Head of caudate nucleus (tissue), 42 donors: ENCODE measurements at regions not wholly inside any gene's neighbourhood (a gene's known extent, or its start where the extent isn't known, plus 50 kb on each side); places are given as distances from the start of the nearest gene placed in this dataset.
"Not testable (repeated sequence)": the region's sequence is repeated elsewhere in the genome, so short reads cannot be mapped to it uniquely, and the experiment has no call there.

Experiments
- DNase-seq, 42 donors: peaks; one replicate each; pipeline versions ENCODE4 v3.0.0 to v3.0.0-alpha.2; 2020 to 2021; ENCODE audit warnings: mixed read lengths in 7 of 42
- intact Hi-C: fragments of 100-400 bp; cut with DNase I; formaldehyde crosslinking; loops from one replicate; pipeline ENCODE4 v1.15.0; 2022

GRCh38 chr9:63912451-63912850, 1372.6 kb downstream of the FOXD4L5 start:
- DNase-seq, intact Hi-C loops: not testable (repeated sequence)

- DNase-seq, intact Hi-C loops: not testable (repeated sequence)
Measured at GRCh38 chr9:63909076-63909475, 1375.9 kb downstream of the FOXD4L5 start.

DNA sequence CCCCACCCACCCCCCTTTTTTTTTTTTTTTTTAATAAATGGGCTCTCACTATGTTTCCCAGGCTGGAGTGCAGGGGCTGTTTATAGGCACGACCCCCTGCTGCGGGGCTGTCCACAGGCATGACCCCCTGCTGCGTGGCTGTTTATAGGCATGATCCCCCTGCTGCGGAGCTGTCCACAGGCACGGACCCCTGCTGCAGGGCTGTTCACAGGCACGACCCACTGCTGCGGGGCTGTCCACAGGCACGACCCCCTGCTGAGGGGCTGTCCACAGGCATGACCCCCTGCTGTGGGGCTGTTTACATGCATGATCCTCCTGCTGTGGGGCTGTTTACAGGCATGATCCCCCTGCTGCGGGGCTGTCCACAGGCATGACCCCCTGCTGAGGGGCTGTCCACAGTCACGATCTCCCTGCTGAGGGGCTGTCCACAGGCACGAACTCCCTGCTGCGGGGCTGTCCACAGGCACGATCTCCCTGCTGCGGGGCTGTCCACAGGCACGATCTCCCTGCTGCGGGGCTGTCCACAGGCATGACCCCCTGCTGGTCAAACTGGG, 1385.3 kb downstream of the FOXD4L5 start:
- DNase-seq, intact Hi-C loops: not testable (repeated sequence)

- DNase-seq, intact Hi-C loops: not testable (repeated sequence)
Measured at GRCh38 chr9:63881386-63881785, 1403.6 kb downstream of the FOXD4L5 start.

DNA sequence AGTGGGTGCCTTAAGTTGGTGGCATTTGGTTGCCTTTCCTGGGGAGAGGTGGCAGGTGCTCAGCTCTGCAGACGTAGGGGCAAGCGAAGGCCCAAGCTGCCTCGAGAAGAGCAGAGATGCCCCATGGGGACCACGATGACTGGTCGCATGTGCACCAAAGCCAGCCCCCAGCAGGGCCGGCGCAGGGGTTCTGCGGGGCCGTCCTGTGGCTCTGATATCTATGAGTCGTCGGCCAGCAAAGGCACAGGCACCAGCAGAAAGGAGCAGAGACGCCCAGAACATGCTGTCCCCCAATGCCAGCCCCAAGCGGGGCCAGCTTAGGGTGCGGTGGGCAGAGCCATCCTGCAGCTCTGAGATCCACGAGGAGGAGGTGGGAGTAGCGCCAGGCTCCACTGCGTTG, 1408.6 kb downstream of the FOXD4L5 start:
- DNase-seq, intact Hi-C loops: not testable (repeated sequence)

GRCh38 chr9:63859475-63860215, 1425.4 kb downstream of the FOXD4L5 start:
- intact Hi-C loops = no loop called here
- DNase-seq = peak in 8 of 42 donors; percentile 11 to 40 (median 16)

- DNase-seq = peak in 1 of 42 donors; percentile 14
- intact Hi-C loops = not testable (repeated sequence)
Measured at GRCh38 chr9:63859090-63859474, 1425.9 kb downstream of the FOXD4L5 start.

- DNase-seq, intact Hi-C loops: not testable (repeated sequence)
Measured at GRCh38 chr9:63853140-63853751, 1431.8 kb downstream of the FOXD4L5 start.

- intact Hi-C loops, DNase-seq: not testable (repeated sequence)
Measured at GRCh38 chr9:63824804-63825203, 1460.2 kb downstream of the FOXD4L5 start.

- DNase-seq, intact Hi-C loops: not testable (repeated sequence)
Measured at GRCh38 chr9:63823375-63824201, 1461.4 kb downstream of the FOXD4L5 start.

DNA sequence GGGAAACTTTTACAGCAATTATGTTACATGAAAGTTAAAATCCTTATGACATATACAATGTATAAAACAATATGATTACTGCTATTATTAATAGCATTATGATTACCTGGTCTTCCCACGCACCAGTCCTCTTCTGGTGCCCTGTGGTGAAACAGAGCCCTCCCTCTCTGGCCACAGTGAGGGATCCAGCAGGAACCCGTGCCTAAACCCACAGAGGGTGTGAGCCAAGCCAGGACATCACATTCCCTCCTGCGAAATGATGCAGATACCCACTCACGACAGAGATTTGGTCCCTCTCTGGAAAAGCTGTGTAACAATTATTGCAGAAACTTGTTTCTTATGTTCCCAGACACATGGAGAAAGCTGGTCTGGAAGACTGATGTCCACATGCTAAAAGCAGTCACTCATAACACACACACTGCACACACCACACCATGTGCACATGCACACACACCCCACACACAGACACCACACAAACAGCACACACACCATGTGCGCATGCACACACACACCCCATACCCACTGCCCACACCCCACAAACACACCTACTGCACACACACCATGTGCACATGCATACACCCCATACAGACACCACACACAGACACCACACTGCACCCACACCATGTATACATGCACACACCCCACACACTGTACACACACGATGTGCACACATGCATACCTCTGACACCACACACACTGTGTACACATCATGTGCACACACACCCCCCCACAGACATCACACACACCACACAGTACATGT, 1462.2 kb downstream of the FOXD4L5 start:
- intact Hi-C loops = not testable (repeated sequence)

GRCh38 chr9:63821293-63821692, 1463.7 kb downstream of the FOXD4L5 start:
- DNase-seq, intact Hi-C loops: not testable (repeated sequence)

More for the DNA sequence above, 1462.2 kb downstream of the FOXD4L5 start:
- DNase-seq = not testable (repeated sequence)

GRCh38 chr9:63820882-63821281, 1464.1 kb downstream of the FOXD4L5 start:
- peak in 5 of 42 donors; percentile 4 to 39 (median 29) for DNase-seq
- intact Hi-C loops = not testable (repeated sequence)

GRCh38 chr9:63820383-63820782, 1464.6 kb downstream of the FOXD4L5 start:
- intact Hi-C loops = not testable (repeated sequence)
- DNase-seq = peak in 1 of 42 donors; percentile 11

GRCh38 chr9:63817622-63818518, 1467.1 kb downstream of the FOXD4L5 start:
- intact Hi-C loops = no loop called here
- DNase-seq = peak; percentile 58 to 87 (median 76)

DNA sequence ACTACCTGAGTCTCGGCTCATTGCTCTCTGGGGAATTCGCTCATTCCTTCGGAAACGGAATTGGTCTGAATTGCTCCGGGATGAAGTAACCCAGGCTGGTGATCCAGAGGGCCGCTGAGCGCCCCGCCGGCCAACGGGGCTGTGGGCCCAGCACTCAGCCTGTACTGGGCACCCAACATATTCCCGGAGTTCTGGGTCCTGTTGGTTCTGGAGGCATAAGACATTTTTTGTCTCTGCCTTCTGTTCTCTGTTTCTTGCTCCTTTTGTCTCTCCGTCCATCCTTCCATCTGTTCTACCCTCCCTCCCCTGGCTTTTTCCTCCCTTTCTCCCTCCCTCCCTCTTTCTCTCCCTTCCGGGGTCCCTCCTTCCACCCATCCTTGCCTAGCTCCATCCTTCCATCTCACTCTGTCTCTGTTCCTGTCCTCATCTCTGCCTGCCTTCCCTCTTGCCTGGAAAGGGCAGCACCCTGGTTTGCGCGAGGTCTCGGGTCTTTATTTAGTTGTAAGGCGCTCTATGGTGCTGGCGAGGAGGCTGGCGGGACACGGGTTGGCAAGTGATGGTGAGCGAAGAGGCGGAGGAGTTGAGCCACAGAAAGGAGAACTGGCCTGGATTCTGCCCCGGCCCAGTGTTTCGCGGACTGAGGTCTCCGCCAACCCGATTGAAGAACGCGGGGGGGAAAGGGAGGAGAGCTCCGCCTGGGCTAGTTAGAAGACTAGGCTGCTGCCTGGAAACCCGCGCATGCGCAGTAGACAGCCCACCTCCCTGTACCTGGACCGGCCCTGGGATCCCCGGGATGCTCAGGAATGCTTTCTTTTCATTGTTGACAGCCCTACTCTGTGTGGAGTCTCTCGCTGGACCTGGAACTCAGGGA, 1468.0 kb downstream of the FOXD4L5 start:
- intact Hi-C loops = no loop called here
- peak; percentile 86 to 98 (median 94) for DNase-seq
